Esophagus squamous epithelium (tissue), 5 donors: ENCODE measurements at regions not wholly inside any gene's neighbourhood (a gene's known extent, or its start where the extent isn't known, plus 50 kb on each side); places are given as distances from the start of the nearest gene placed in this dataset.

Experiments used
- DNase-seq: peaks from one replicate; lab custom pipeline; 2025; lab: John Stamatoyannopoulos, UW
- H3K27ac ChIP-seq, 4 donors: fragments of 200-600 bp; sonication (generic); one replicate each; pipeline ENCODE4 v1.5.1; 2016 to 2019; ENCODE audit warnings: mild to moderate bottlenecking in 1 of 4
- H3K27me3 ChIP-seq, 4 donors: fragments of 200-600 bp; sonication (generic); 1 replicate in 3 of 4; 2 replicates in 1 of 4; pipeline versions ENCODE4 v1.5.1 to v1.6.0; 2017 to 2021; ENCODE audit warnings: antibody characterized with exemption in 1 of 4
- H3K36me3 ChIP-seq, 3 donors: fragments of 200-600 bp; sonication (generic); one replicate each; pipeline ENCODE4 v1.5.1; 2016 to 2019
- H3K4me1 ChIP-seq, 3 donors: fragments of 200-600 bp; sonication (generic); one replicate each; pipeline ENCODE4 v1.5.1; 2017 to 2019
- H3K4me3 ChIP-seq, 4 donors: fragments of 200-600 bp; sonication (generic); 1 replicate in 3 of 4; 2 replicates in 1 of 4; pipeline ENCODE4 v1.5.1; 2016 to 2019; ENCODE audit warnings: mild to moderate bottlenecking in 2 of 4, moderate library complexity in 1 of 4
- H3K9me3 ChIP-seq, 3 donors: fragments of 200-600 bp; sonication (generic); one replicate each; pipeline ENCODE4 v1.5.1; 2016 to 2019
- CTCF ChIP-seq, 6 experiments: fragments of 450-650 bp in 4 of 6; fragments of 200-600 bp in 2 of 6; sonication (generic) in 2 of 6; IDR thresholded peaks; one replicate each; pipeline ENCODE4 v1.5.1; 2016 to 2019; ENCODE audit warnings: antibody characterized with exemption in 6 of 6, mild to moderate bottlenecking in 4 of 6, moderate library complexity in 4 of 6
- POLR2A ChIP-seq, 4 donors: fragments of 450-650 bp; IDR thresholded peaks; one replicate each; pipeline ENCODE4 v1.6.1; 2017; ENCODE audit warnings: antibody characterized with exemption in 4 of 4, mild to moderate bottlenecking in 4 of 4, moderate library complexity in 3 of 4
- WGBS, 2 donors: methylation state at CpG; one replicate each; pipeline ENCODE4 v1.1.5; 2018; 5-methylcytosine and 5-hydroxymethylcytosine counted together
- intact Hi-C: fragments of 100-400 bp; cut with DNase I; formaldehyde crosslinking; loops from one replicate; pipeline ENCODE4 v1.15.0; 2022
- donor health status: DM: yes; HTN: yes; CAD: no.

- H3K4me1 ChIP-seq: no peaks in the 10 kb centered on the region
- intact Hi-C loops: no loop called here
- no peaks in the 10 kb centered on the region for H3K27me3 ChIP-seq
- H3K27ac ChIP-seq: no peak overlapping the region
- TF ChIP-seq CTCF (IDR thresholded peaks at IDR 0.05): no peak
- no peak for TF ChIP-seq POLR2A (IDR thresholded peaks at IDR 0.05)
- no peak for DNase-seq
- no peak overlapping the region for H3K4me3 ChIP-seq
- H3K9me3 ChIP-seq: no peaks in the 10 kb centered on the region
- H3K36me3 ChIP-seq: no peaks in the 10 kb centered on the region
Measured at GRCh38 chr7:13496976-13497375, 492.5 kb downstream of the ETV1 start.

GRCh38 chr7:13508586-13508985, 480.9 kb downstream of the ETV1 start:
- intact Hi-C loops: no loop called here
- no peaks in the 10 kb centered on the region for H3K36me3 ChIP-seq
- WGBS, 2 donors: 38 to 54% methylated on average over 1 of the region's 1 CpG

GRCh38 chr7:13518738-13519137, 470.7 kb downstream of the ETV1 start:
- Histone ChIP-seq H3K27ac (no peak overlapping the region), H3K4me3 (no peak overlapping the region), H3K27me3 (no peaks in the 10 kb centered on the region), H3K4me1 (peaks cover 0 to 6% (median 0%) of the 10 kb centered on the region in 3 donors), H3K9me3 (no peaks in the 10 kb centered on the region), H3K36me3 (no peaks in the 10 kb centered on the region)
- 76 to 83% methylated on average over 1 of the region's 1 CpG for WGBS, 2 donors
- no peak for DNase-seq
- no peak for TF ChIP-seq POLR2A (IDR thresholded peaks at IDR 0.05)
- no peak for TF ChIP-seq CTCF (IDR thresholded peaks at IDR 0.05)
- intact Hi-C loops: loop anchor here (10.0 kb wide), 1 partner anchor 174 kb away; no protein-coding TSS in a partner anchor

More at GRCh38 chr7:13508586-13508985, 480.9 kb downstream of the ETV1 start:
- DNase-seq: no peak
- Histone ChIP-seq H3K4me3 (no peak overlapping the region), H3K27ac (no peak overlapping the region), H3K27me3 (no peaks in the 10 kb centered on the region), H3K4me1 (no peaks in the 10 kb centered on the region), H3K9me3 (peaks cover 0 to 4% (median 0%) of the 10 kb centered on the region in 3 donors)
- TF ChIP-seq POLR2A (IDR thresholded peaks at IDR 0.05): no peak
- no peak for TF ChIP-seq CTCF (IDR thresholded peaks at IDR 0.05)

- no peaks in the 10 kb centered on the region for H3K9me3 ChIP-seq
- DNase-seq: no peak
- H3K4me1 ChIP-seq: peaks cover 0 to 13% (median 0%) of the 10 kb centered on the region in 3 donors
- no peak for TF ChIP-seq CTCF (IDR thresholded peaks at IDR 0.05)
- TF ChIP-seq POLR2A (IDR thresholded peaks at IDR 0.05): no peak
- H3K4me3 ChIP-seq: no peak overlapping the region
- intact Hi-C loops: no loop called here
- H3K27ac ChIP-seq: no peak overlapping the region
- no peaks in the 10 kb centered on the region for H3K27me3 ChIP-seq
- no peaks in the 10 kb centered on the region for H3K36me3 ChIP-seq
Measured at GRCh38 chr7:13524076-13524475, 465.4 kb downstream of the ETV1 start.

- Histone ChIP-seq H3K36me3 (no peaks in the 10 kb centered on the region), H3K4me1 (no peaks in the 10 kb centered on the region), H3K4me3 (no peak overlapping the region), H3K9me3 (no peaks in the 10 kb centered on the region), H3K27ac (no peak overlapping the region), H3K27me3 (no peaks in the 10 kb centered on the region)
- TF ChIP-seq POLR2A (IDR thresholded peaks at IDR 0.05): no peak
- TF ChIP-seq CTCF (IDR thresholded peaks at IDR 0.05): no peak
- intact Hi-C loops: no loop called here
- no peak for DNase-seq
- 36 to 41% methylated on average over 5 of the region's 5 CpGs for WGBS, 2 donors
Measured at GRCh38 chr7:13532028-13532753, 457.3 kb downstream of the ETV1 start.
